ENCODE measurements at regions not wholly inside any gene's neighbourhood (a gene's known extent, or its start where the extent isn't known, plus 50 kb on each side); places are given as distances from the start of the nearest gene placed in this dataset.
"Not testable (repeated sequence)": the region's sequence is repeated elsewhere in the genome, so short reads cannot be mapped to it uniquely, and the experiment has no call there.

- not testable (repeated sequence) for DNase-seq (ENCODE audit: low spot score)
These were observed 280.8 kb downstream of the BCL2L11 start for GRCh38 chr2:111401270-111402140.

- not testable (repeated sequence) for DNase-seq (ENCODE audit: low spot score)
These were observed 281.7 kb downstream of the BCL2L11 start for GRCh38 chr2:111402450-111402849.

GRCh38 chr2:111403287-111403686, 282.6 kb downstream of the BCL2L11 start:
- not testable (repeated sequence) for DNase-seq (ENCODE audit: low spot score)

DNA sequence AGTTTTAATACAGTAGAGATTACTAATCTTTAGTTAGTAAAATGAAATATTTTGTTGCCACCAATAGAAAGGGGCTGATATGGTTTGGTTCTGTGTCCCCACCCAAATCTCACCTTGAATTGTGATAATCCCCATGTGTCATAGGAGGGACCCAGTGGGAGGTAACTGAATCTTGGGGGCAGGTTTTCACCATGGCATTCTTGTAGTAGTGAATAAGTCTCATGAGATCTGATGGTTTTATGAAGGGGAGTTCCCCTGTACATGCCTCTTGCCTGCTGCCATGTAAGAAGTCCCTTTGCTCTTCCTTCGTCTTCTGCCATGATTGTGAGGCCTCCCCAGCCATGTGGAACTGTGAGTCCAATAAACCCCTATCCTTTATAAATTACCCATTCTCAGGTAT, 285.9 kb downstream of the BCL2L11 start:
- DNase-seq (ENCODE audit: low spot score): not testable (repeated sequence)

DNA sequence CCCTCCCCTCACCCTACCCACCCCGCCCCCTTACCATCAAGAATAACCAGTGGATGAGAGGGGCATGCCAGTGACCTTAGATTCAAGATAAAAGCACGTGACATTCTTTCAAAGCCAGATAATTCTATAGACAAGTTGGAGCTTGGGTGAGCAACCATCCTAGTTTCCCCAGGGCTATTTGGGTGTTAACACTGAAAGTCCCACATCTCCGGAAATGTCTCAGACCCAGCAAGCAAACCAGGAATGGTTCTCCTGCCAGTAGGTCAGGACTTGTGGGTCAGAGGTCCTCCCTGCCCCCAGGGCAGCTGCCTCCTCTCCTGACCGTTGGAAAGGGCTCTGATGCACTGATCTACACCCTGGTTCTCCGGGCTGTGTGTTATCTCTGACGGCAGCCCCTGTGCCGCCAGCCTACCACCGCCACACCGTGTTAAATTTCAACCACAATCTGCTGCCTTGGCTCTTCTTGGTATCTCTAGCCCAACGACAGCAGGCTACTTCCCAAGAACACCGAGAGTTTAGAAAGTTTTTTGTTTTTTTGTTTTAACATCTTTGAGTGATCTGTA, 287.0 kb downstream of the BCL2L11 start:
- DNase-seq (ENCODE audit: low spot score): not testable (repeated sequence)

- DNase-seq (ENCODE audit: low spot score): not testable (repeated sequence)
These were observed 290.2 kb downstream of the BCL2L11 start for GRCh38 chr2:111410868-111411406.

GRCh38 chr2:111411867-111412681, 291.4 kb downstream of the BCL2L11 start:
- not testable (repeated sequence) for DNase-seq (ENCODE audit: low spot score)

DNA sequence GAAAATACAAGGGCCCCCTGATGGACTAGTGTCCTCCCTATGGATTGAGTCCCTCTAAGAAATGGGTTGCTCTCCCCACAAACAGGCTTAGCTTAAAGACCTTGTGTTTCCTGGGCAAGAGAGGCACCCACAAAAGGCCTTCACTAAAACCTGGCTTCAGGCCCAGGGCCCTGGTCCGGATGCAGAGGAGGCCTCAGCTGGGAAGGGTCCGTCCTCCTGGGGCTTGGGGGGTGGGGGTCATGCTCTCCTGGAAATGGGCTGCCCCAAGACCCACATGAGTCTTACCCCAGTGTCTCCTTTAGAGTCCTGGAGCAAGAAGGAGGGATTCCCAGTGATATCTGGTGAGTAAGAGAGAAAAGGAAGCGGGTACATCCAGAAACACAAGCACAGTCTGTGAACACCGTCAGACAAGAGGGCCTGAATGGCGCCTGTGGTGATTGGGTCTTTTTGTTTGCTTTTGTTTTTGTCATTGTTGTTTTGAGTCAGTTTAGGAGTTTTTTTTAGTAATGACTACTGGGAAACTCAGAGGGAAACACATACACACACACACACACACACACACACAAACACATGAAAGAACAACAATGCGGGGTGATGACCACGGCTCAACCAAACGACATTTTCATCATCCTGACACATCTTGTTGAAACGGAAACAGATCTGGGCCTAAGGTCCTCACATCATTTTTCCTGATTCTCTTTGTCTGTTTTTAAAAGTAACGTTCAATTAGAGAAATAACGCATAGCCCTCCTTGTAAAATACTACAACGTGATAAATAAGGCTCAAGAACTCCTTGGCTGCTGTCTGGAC, 292.3 kb downstream of the BCL2L11 start:
- DNase-seq (ENCODE audit: low spot score): not testable (repeated sequence)

DNA sequence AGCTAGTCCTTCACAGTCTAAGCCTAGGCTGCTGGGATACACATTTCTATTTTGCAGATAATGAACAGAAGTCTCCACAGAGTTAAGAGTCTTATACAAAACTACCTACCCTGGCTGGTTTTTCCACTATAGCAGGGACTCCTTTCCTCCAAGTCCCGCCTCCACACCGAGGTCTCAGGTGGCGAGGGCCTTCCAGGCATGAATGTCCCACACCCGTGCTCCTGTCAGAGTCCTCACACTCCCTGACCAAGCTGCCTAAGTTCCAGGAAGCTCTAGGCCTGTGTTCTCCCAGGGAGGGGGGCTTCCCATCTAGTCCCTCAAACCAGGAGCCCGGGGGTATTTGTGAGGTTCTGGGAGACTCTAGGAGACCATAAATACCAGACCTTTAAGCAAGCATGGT, 293.2 kb downstream of the BCL2L11 start:
- DNase-seq (ENCODE audit: low spot score): not testable (repeated sequence)

GRCh38 chr2:111415765-111416743, 295.3 kb downstream of the BCL2L11 start:
- not testable (repeated sequence) for DNase-seq (ENCODE audit: low spot score)

GRCh38 chr2:111417026-111417425, 296.3 kb downstream of the BCL2L11 start:
- DNase-seq (ENCODE audit: low spot score): not testable (repeated sequence)

GRCh38 chr2:111418091-111418875, 297.6 kb downstream of the BCL2L11 start:
- not testable (repeated sequence) for DNase-seq (ENCODE audit: low spot score)

DNA sequence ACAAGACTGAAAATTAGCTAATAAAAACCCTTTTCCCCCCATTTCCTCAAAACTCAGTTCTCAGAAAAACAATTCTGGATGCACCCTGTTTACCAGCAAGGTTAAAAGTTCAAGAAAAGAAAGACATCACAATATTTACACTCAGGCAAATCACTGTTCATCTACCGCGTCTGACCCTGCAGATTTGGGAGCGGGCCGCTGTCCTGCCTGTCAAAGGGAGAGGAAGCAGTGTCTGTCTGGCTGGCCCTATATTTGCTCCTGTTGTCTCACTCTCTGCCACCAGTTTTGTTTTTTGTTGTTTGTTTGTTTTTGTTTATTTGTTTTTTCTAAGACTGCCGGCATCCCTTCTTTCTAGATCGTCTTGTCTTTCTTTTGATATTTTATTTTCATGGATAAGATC, 299.4 kb downstream of the BCL2L11 start:
- DNase-seq (ENCODE audit: low spot score): not testable (repeated sequence)

- DNase-seq (ENCODE audit: low spot score): not testable (repeated sequence)
These were observed 300.1 kb downstream of the BCL2L11 start for GRCh38 chr2:111420835-111421234.

- not testable (repeated sequence) for DNase-seq (ENCODE audit: low spot score)
These were observed 301.2 kb downstream of the BCL2L11 start for GRCh38 chr2:111421949-111422348.

DNA sequence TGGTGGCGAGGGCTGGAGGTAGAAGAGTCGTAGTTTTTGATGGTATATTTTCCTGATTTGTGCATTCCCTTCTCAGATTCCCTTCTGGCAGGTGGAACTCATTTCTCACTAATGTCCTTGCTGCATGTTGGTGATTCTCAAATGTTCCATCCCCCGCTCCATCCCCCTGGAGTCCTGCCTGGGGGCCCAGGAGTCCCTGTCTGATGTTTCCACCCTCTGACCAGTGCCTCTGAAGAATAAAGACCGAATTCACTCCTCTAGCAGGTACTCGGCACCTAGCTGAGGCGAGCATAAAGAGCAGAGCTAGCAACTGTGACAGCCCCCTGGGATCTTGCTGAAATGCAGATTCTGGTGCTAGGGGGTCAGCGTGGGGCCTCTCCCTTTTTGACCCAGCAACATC, 301.8 kb downstream of the BCL2L11 start:
- not testable (repeated sequence) for DNase-seq (ENCODE audit: low spot score)

DNA sequence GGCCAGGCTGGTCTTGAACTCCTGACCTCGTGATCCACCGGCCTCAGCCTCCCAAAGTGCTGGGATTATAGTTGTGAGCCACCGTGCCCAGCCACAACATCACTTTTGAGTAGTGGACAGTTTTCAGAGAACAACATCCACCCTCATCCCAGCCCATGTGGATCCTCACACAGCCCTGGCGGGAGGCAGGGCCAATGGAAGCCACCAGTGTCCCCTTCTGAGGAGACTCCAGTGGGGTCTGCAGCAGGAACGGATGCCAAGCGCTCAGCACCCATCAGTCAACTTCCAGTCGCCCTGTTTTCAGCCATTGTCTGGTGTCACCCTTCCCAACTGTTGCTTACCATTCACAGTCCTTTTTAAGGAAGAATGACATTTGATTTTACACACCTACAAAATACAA, 302.5 kb downstream of the BCL2L11 start:
- DNase-seq (ENCODE audit: low spot score): not testable (repeated sequence)

GRCh38 chr2:111424176-111424575, 303.5 kb downstream of the BCL2L11 start:
- DNase-seq (ENCODE audit: low spot score): not testable (repeated sequence)

- not testable (repeated sequence) for DNase-seq (ENCODE audit: low spot score)
These were observed 304.2 kb downstream of the BCL2L11 start for GRCh38 chr2:111424851-111425309.

All from cerebellar cortex (tissue), 1 donor.